ENCODE measurements at regions not wholly inside any gene's neighbourhood (a gene's known extent, or its start where the extent isn't known, plus 50 kb on each side); places are given as distances from the start of the nearest gene placed in this dataset.

GRCh38 chr20:57927376-57927775 is 217.6 kb upstream of the PMEPA1 start:
- DNase-seq = no peak

GRCh38 chr20:57922706-57923105 is 212.9 kb upstream of the PMEPA1 start:
- peak in 4 of 56 donors; percentile 6 to 22 (median 10) for DNase-seq

DNA sequence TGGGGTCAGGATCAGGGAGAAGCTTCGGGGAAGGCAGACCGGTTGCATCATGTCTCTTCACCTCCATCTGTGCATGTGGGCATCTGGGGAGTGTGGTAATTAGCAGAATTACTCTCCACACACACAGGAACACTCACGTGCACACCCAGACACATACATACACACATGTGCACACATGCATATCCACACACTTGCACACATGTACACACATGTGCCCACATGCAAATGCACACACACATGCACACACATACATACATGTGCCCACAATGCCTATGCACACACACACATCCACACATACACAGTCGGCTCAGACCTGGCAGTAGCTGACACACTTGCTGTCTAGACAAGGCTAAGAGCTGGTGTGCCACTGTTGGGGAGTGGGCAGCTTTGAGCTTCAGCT is 212.3 kb upstream of the PMEPA1 start:
- no peak for DNase-seq

- no peak for DNase-seq
These were observed 211.9 kb upstream of the PMEPA1 start for GRCh38 chr20:57921676-57922075.

DNA sequence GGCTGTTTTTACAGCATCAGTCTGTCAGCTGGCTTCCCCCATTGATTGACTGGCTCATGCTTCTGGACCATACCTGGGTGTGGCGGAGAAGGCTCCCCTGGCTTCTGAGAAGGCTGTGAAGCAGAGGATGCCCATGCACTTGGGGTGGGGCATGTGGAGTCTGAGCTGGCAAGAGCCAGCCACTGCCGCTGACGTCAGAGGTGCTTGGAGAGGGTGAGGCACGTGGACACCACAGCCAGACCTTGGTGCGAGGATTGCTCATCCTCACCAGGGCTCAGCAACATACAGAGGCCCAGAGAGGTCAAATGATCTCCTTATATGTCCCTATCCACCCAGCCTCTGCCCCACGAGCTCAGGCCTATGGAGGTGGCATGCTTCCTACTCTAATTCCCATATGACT is 211.2 kb upstream of the PMEPA1 start:
- DNase-seq = no peak

GRCh38 chr20:57919049-57919448 is 209.2 kb upstream of the PMEPA1 start:
- DNase-seq = no peak

DNA sequence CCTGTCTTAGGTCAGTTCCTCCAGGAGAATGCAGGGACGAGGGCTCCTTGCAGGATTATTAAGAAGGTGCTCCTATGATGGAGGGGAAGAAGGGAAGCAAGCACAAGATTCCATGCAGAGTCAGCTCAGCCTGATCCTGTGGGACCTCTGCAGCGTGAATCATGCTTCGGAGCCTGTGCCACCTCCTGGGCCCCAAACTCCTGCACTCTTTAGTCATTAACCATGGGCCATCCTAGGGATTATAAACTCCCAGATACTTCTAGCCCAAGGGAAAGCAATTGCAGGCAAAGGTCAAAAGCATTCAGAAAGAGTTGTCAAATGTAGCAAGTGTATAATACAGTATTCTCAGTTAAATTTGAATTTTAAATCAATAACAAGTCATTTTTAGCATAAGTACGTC is 208.7 kb upstream of the PMEPA1 start:
- no peak for DNase-seq

GRCh38 chr20:57914205-57914604 is 204.4 kb upstream of the PMEPA1 start:
- DNase-seq = no peak

GRCh38 chr20:57913156-57913930 is 203.5 kb upstream of the PMEPA1 start:
- DNase-seq = no peak

DNA sequence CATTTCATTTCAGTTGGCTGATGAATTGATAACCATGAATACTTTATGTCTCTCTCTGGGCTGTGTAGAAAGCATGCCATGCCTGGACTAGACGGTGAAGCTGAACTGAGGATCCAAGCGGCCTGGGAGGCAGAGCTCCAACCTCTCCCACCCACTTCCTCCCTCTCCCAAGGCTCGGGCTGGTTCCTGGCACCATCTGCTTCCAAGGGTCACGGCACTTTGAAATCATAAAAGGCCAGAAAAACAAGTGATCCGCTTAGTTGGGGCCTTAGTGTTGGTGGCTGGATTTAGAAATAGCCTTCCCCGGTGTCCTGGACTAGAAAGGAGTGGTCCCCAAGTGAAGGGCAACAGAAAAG is 202.4 kb upstream of the PMEPA1 start:
- no peak for DNase-seq

GRCh38 chr20:57911512-57912226 is 201.9 kb upstream of the PMEPA1 start:
- DNase-seq = no peak

- DNase-seq = no peak
These were observed 200.9 kb upstream of the PMEPA1 start for GRCh38 chr20:57910716-57911115.

GRCh38 chr20:57909763-57910331 is 200.0 kb upstream of the PMEPA1 start:
- DNase-seq = no peak

DNA sequence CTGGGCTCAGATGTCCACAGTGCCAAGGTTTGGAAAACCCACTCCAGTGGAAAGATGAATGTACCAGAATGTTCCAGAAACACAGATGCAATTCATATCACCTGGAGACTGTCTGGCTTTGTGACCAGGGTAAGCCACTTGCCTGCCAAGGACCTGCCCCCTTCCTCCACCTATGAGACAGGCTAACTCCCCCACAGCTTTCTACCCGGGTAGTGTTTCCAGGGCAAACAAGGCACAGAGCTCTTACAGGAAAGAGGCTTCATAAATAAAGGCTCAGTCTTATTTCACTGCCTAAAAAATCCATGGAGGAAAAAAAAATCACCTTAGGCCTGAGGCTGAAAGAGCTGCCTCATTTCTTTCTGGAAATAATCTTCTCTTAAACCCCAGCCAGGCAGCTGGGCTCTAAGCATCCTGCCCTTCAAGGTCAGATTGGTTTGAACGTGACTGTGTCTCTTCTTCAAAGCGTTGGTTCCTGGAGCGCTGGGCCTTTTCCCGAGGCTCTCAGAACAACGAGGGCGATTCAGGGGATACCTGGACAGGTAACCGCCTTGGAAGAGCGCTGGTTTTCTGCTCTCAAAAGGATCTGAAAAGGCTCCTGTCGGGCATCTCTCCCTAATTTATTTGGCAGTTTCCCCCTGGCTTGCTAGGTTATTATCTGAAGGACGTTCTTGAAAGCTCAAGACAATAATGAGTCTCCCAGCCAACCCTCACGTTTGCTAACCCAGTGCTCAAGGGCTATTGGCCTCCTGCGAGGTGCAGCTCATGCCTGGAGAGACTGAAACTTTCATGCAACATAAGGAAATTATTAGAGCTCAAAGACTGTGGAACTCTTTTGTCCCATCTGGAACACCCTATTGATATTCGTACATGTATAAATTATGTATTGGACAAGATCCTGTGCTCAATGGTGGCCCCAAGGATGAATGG is 199.2 kb upstream of the PMEPA1 start:
- no peak for DNase-seq

GRCh38 chr20:57908226-57908625 is 198.4 kb upstream of the PMEPA1 start:
- no peak for DNase-seq

DNA sequence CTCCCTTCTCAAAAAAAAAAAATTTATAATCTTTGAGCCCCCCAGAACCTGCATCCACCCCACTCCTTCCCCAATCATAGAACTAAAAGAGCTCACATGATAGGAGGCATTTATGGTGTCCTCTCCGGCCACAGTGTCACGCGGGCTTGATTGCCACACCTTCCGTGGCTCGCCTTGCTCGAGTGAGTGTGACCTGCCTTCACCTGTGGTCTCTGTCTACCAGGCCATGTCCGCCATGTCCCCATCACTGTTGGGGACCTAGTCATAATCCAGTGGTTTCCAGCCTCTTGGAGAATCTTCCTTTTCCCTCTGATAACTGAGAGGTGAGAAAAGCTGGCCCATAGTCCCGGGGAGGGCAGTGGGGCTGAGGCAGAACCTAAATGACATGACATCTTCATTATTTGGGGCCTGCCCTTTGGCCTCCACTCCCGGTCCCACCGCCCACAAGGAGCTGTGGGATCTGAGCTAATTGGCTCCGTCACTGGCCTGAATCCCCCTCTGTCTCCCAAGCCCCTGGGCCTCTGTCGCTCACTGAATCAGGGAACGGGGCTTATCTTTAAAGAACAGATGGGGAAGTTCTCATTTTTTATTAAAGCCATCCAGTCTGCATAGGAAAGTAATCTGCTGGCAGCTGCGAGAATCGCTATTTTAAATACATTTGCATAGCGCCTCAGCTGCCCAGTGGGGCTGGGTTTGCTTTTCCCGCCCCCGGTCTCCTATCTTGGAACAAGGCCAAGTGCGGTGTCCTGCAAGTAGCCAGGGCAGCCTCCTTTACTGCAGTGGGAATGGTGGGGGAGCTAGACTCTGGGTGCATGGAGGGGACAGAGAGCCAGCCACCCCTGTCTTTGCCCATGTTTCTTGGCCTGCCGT is 197.6 kb upstream of the PMEPA1 start:
- peak in 2 of 56 donors; percentile 20 to 43 for DNase-seq

DNA sequence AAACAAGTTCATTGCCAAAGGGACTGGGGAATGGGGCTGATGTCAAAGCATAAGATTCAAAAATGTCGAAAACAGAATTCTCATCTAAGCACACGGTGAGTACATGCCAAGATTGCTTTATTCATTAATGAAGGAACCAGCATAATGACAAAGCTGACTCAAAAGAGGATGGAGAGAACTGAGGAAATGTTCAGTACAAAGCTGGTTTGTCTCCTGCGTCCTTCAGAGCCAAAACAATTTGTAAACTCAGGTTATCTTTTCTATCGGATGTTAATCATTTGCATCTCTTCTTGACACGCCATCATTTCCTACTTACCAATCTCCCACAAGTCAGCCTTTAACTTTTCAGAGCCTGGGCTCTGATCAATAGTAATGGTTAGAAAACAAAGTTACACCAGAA is 195.6 kb upstream of the PMEPA1 start:
- no peak for DNase-seq

GRCh38 chr20:57904314-57905105 is 194.7 kb upstream of the PMEPA1 start:
- DNase-seq = no peak

GRCh38 chr20:57902473-57902872 is 192.7 kb upstream of the PMEPA1 start:
- DNase-seq = no peak

- no peak for DNase-seq
These were observed 191.7 kb upstream of the PMEPA1 start for GRCh38 chr20:57901526-57901925.

Data from amygdala (tissue), 56 donors.